BLaER1 (cell line): ENCODE measurements at regions not wholly inside any gene's neighbourhood (a gene's known extent, or its start where the extent isn't known, plus 50 kb on each side); places are given as distances from the start of the nearest gene placed in this dataset.
A peak's percentile ranks its signal among the peaks of the same experiment; 100 is the strongest.

Experiments
- H3K27ac ChIP-seq: shearing (Covaris generic); formaldehyde crosslinking; 2 replicates; pipeline ENCODE4 v1.8.1; 2022
- H3K27me3 ChIP-seq: shearing (Covaris generic); formaldehyde crosslinking; 2 replicates; pipeline ENCODE4 v1.8.1; 2022
- H3K36me3 ChIP-seq: shearing (Covaris generic); formaldehyde crosslinking; 2 replicates; pipeline ENCODE4 v1.8.1; 2022
- H3K4me1 ChIP-seq: shearing (Covaris generic); formaldehyde crosslinking; 2 replicates; pipeline ENCODE4 v1.8.1; 2022
- H3K4me2 ChIP-seq: shearing (Covaris generic); formaldehyde crosslinking; 2 replicates; pipeline ENCODE4 v1.8.1; 2022
- H3K4me3 ChIP-seq: shearing (Covaris generic); formaldehyde crosslinking; 2 replicates; pipeline ENCODE4 v1.8.1; 2022
- H3K9ac ChIP-seq: shearing (Covaris generic); formaldehyde crosslinking; 2 replicates; pipeline ENCODE4 v1.8.1; 2022
- H3K9me3 ChIP-seq: shearing (Covaris generic); formaldehyde crosslinking; 2 replicates; pipeline ENCODE4 v1.8.1; 2022
- H4K20me1 ChIP-seq: shearing (Covaris generic); formaldehyde crosslinking; 2 replicates; pipeline ENCODE4 v1.8.1; 2022
- Cebpa-rat ChIP-seq: shearing (Covaris generic); IDR thresholded peaks from 2 replicates; pipeline ENCODE4 v1.8.1; 2022

- no peaks in the 10 kb centered on the region for H3K27me3 ChIP-seq
- H4K20me1 ChIP-seq: no peaks in the 10 kb centered on the region
- peaks cover 10% of the 10 kb centered on the region for H3K4me1 ChIP-seq
- TF ChIP-seq Cebpa-rat: no peak
- H3K9me3 ChIP-seq: no peaks in the 10 kb centered on the region
- H3K4me2 ChIP-seq: no peak overlapping the region
- no peak overlapping the region for H3K27ac ChIP-seq
- no peak overlapping the region for H3K9ac ChIP-seq
- H3K4me3 ChIP-seq: no peak overlapping the region
- H3K36me3 ChIP-seq: no peaks in the 10 kb centered on the region
Measured at GRCh38 chr1:185492089-185492825, 175.2 kb upstream of the IVNS1ABP start.

DNA sequence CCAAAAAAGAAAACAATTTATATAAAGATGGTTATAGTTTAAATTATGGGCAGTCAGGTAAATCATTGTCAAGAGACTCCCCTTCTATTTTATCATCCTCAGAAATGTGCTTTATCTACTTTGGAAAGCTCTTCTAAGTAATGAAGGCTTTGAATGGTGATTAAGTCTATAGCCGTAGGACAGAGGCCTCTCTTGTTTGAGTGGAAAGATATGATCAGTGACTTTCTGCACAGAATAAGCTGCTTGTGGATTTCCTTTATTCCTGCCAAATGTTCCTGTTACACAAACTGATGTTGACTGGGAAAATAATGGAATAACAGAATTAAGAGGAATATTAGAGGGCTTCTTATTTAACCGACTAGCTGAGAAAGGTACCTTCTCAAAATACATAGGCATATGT, 174.6 kb upstream of the IVNS1ABP start:
- peaks cover 10% of the 10 kb centered on the region for H3K4me1 ChIP-seq
- no peak overlapping the region for H3K27ac ChIP-seq

GRCh38 chr1:185490924-185491323, 173.9 kb upstream of the IVNS1ABP start:
- Histone ChIP-seq H3K27me3 (no peaks in the 10 kb centered on the region), H3K4me1 (peaks cover 10% of the 10 kb centered on the region), H3K4me3 (no peak overlapping the region), H3K9ac (no peak overlapping the region), H4K20me1 (no peaks in the 10 kb centered on the region), H3K9me3 (no peaks in the 10 kb centered on the region), H3K36me3 (no peaks in the 10 kb centered on the region), H3K27ac (no peak overlapping the region), H3K4me2 (peak overlapping the region; percentile 7; the same call in 1 of the 2 replicates)
- TF ChIP-seq Cebpa-rat: no peak

More for the DNA sequence above, 174.6 kb upstream of the IVNS1ABP start:
- no peak for TF ChIP-seq Cebpa-rat
- no peaks in the 10 kb centered on the region for H3K36me3 ChIP-seq
- no peak overlapping the region for H3K4me2 ChIP-seq
- H3K9me3 ChIP-seq: no peaks in the 10 kb centered on the region
- no peaks in the 10 kb centered on the region for H4K20me1 ChIP-seq
- no peak overlapping the region for H3K4me3 ChIP-seq
- no peaks in the 10 kb centered on the region for H3K27me3 ChIP-seq
- H3K9ac ChIP-seq: no peak overlapping the region

- no peaks in the 10 kb centered on the region for H3K36me3 ChIP-seq
- no peaks in the 10 kb centered on the region for H4K20me1 ChIP-seq
- H3K27ac ChIP-seq: no peak overlapping the region
- no peaks in the 10 kb centered on the region for H3K9me3 ChIP-seq
- no peaks in the 10 kb centered on the region for H3K27me3 ChIP-seq
- no peak for TF ChIP-seq Cebpa-rat
- no peak overlapping the region for H3K4me2 ChIP-seq
- no peak overlapping the region for H3K4me3 ChIP-seq
- H3K4me1 ChIP-seq: peaks cover 10% of the 10 kb centered on the region
- H3K9ac ChIP-seq: no peak overlapping the region
Measured at GRCh38 chr1:185489406-185489805, 172.4 kb upstream of the IVNS1ABP start.

DNA sequence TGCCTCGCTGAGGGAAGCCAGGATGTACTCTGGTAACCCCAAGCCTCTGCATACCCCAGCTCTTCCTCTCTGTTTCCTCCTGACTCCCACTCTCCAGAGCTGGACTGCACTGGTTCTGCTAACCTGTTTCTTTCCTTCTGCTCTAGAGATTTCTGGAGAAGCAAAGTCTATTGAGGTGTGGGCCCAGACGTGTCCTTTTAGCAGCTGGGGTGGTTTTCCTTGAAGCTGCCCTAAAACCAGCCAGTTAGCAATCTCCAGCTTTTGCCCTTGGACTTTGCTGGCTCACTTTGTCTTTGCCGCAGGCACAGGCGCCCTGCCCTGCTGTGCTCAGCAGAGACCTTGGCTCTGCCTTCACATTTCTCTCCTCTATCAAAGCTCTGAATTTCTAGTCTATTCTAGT, 171.8 kb upstream of the IVNS1ABP start:
- no peak overlapping the region for H3K4me3 ChIP-seq
- no peaks in the 10 kb centered on the region for H3K36me3 ChIP-seq
- H3K27me3 ChIP-seq: no peaks in the 10 kb centered on the region
- H3K27ac ChIP-seq: no peak overlapping the region
- no peaks in the 10 kb centered on the region for H4K20me1 ChIP-seq
- H3K4me2 ChIP-seq: no peak overlapping the region
- no peak overlapping the region for H3K9ac ChIP-seq
- peaks cover 10% of the 10 kb centered on the region for H3K4me1 ChIP-seq
- H3K9me3 ChIP-seq: no peaks in the 10 kb centered on the region
- TF ChIP-seq Cebpa-rat: no peak

- Histone ChIP-seq H4K20me1 (no peaks in the 10 kb centered on the region), H3K9me3 (no peaks in the 10 kb centered on the region), H3K4me3 (no peak overlapping the region), H3K9ac (no peak overlapping the region), H3K27me3 (no peaks in the 10 kb centered on the region), H3K4me1 (peaks cover 10% of the 10 kb centered on the region), H3K27ac (no peak overlapping the region), H3K4me2 (no peak overlapping the region), H3K36me3 (no peaks in the 10 kb centered on the region)
- no peak for TF ChIP-seq Cebpa-rat
Measured at GRCh38 chr1:185487936-185488335, 170.9 kb upstream of the IVNS1ABP start.

DNA sequence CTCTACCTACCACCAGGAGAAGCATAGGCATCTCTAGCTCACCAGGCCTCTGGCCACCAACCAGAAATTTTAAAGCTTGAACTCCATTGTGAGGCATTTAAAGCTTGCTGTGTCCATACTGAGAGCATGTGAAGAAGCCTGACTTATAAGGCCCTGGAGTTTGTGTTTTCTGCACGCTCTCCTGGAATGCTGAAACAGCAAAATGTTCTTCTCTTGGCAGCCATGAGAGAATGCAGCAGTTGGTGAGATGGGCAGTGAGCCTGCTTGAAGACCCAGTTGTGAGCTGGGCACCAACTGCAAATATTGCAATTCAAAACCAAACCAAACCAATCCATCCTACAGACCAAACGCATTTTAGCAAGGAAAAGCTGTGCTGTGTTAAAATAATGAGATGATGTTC, 170.0 kb upstream of the IVNS1ABP start:
- Histone ChIP-seq H3K27ac (no peak overlapping the region), H3K27me3 (no peaks in the 10 kb centered on the region), H3K4me3 (no peak overlapping the region), H3K9ac (no peak overlapping the region), H3K4me1 (peaks cover 10% of the 10 kb centered on the region), H4K20me1 (no peaks in the 10 kb centered on the region), H3K4me2 (no peak overlapping the region), H3K9me3 (no peaks in the 10 kb centered on the region), H3K36me3 (no peaks in the 10 kb centered on the region)
- no peak for TF ChIP-seq Cebpa-rat

- no peaks in the 10 kb centered on the region for H3K9me3 ChIP-seq
- no peak overlapping the region for H3K4me2 ChIP-seq
- no peaks in the 10 kb centered on the region for H4K20me1 ChIP-seq
- peaks cover 10% of the 10 kb centered on the region for H3K4me1 ChIP-seq
- TF ChIP-seq Cebpa-rat: no peak
- H3K4me3 ChIP-seq: no peak overlapping the region
- H3K9ac ChIP-seq: no peak overlapping the region
- H3K27me3 ChIP-seq: no peaks in the 10 kb centered on the region
- H3K36me3 ChIP-seq: no peaks in the 10 kb centered on the region
- H3K27ac ChIP-seq: no peak overlapping the region
Measured at GRCh38 chr1:185486346-185486745, 169.3 kb upstream of the IVNS1ABP start.

DNA sequence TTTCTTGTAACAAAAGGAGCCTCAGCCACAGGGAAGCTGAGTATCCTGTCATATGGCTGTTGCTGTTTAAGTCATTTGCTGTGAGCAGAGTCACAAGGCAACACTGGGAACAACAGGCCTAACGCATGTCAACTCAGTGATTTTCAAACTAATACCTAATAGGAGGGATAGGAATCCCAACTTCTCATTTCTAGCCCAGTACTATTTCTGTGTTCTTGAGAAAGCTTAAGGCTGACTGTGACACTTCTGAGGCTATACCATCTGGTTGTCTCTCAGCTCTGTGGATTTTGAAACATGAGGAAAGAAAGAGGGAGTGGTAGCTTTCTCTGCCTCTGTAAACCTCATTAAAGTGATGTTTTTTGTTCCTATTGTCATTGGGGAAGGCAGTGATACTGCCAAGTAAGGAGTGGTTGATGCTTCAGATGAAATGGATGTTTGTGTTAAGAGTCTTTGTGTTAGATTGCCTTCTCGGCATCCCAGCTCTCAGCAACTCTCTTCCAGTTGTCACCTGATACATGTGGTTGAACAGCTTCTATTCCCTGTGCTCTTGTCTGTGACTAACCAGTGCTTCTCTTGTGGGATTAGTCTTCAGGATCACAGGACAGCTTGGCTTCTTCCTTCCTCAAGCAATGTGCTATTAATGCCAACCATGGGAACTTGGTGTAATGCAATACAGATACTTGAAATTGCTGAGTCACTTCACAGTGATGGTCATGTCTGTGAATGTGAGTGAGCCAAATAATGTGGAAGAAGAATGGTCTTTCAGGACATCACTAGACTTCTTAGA, 166.8 kb upstream of the IVNS1ABP start:
- H3K4me1 ChIP-seq: no peaks in the 10 kb centered on the region
- no peaks in the 10 kb centered on the region for H3K9me3 ChIP-seq
- H3K27me3 ChIP-seq: no peaks in the 10 kb centered on the region
- no peak overlapping the region for H3K4me2 ChIP-seq
- no peak overlapping the region for H3K4me3 ChIP-seq
- TF ChIP-seq Cebpa-rat: no peak
- H4K20me1 ChIP-seq: no peaks in the 10 kb centered on the region
- no peak overlapping the region for H3K9ac ChIP-seq
- no peak overlapping the region for H3K27ac ChIP-seq
- no peaks in the 10 kb centered on the region for H3K36me3 ChIP-seq

DNA sequence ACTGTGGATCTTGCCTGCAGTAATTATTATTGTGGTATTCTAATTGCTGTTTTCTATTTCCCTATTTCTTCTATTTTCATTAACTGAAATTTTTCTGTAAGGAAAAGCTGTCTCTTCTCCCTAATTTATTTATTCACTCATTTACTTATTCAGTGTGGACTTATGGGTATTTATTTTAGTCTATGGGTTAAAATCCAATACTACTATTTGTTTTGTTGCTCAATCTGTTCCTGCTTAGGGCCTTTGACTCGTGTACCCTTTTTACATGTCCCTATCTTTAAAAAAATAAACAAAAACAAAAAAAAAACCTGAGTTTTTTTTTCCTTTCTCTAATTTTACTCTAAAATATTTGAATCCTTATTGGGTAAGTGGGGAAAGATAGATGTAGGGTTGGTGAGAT, 166.2 kb upstream of the IVNS1ABP start:
- no peak overlapping the region for H3K27ac ChIP-seq
- H3K4me3 ChIP-seq: no peak overlapping the region
- no peak overlapping the region for H3K9ac ChIP-seq
- H3K4me1 ChIP-seq: no peaks in the 10 kb centered on the region
- H4K20me1 ChIP-seq: no peaks in the 10 kb centered on the region
- no peak overlapping the region for H3K4me2 ChIP-seq
- no peak for TF ChIP-seq Cebpa-rat
- H3K9me3 ChIP-seq: no peaks in the 10 kb centered on the region
- no peaks in the 10 kb centered on the region for H3K27me3 ChIP-seq
- H3K36me3 ChIP-seq: no peaks in the 10 kb centered on the region
